NB4 (cell line): ENCODE measurements at regions not wholly inside any gene's neighbourhood (a gene's known extent, or its start where the extent isn't known, plus 50 kb on each side); places are given as distances from the start of the nearest gene placed in this dataset.

ENCODE experiments used
- DNase-seq: peaks from one replicate; pipeline ENCODE4 v3.0.0; 2010; ENCODE audit warnings: low read depth
- H3K4me3 ChIP-seq: one replicate; pipeline ENCODE4 v1.5.1; 2011; ENCODE audit warnings: mild to moderate bottlenecking, low read depth, low read length, moderate library complexity
- MYC ChIP-seq: IDR thresholded peaks from 2 replicates; pipeline ENCODE4 v1.6.1; 2011; ENCODE audit warnings: low read depth, low read length
- POLR2A ChIP-seq: IDR thresholded peaks from 2 replicates; pipeline ENCODE4 v1.6.1; 2011; ENCODE audit warnings: mild to moderate bottlenecking; ENCODE audit not compliant: insufficient read length; ENCODE audit errors: extremely low read depth
- TF ChIP-seq, protein P1 (sequence below): IDR thresholded peaks from 2 replicates; pipeline ENCODE4 v1.6.1; 2011; ENCODE audit warnings: low read depth, low read length
- TF ChIP-seq, protein P2 (sequence below): IDR thresholded peaks from one replicate; pipeline ENCODE4 v1.5.1; 2012; ENCODE audit warnings: low read depth, low read length

DNA sequence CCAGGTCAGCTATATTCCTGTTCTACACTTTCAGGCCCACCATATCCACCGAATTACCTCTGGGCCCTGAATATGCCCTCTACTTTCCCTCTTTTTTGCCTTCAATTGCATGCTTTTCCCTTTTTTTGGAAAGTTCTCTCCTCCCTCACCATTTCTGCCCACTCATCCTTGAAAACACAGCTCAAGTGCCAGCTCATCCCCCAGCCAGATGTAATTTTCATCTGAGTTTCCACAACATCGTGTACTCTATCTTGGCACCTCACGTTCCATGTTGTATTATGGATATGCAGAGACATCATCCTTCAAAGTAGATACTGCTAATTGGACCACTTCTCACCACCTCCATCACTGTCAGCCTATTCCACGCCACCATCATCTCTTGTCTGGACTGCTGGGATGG is 129.8 kb upstream of the HSD17B12 start:
- TF ChIP-seq POLR2A, result no peak
- TF ChIP-seq MYC, result no peak
- TF ChIP-seq, protein P1, sequence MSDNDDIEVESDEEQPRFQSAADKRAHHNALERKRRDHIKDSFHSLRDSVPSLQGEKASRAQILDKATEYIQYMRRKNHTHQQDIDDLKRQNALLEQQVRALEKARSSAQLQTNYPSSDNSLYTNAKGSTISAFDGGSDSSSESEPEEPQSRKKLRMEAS, result no peak
- TF ChIP-seq, protein P2, sequence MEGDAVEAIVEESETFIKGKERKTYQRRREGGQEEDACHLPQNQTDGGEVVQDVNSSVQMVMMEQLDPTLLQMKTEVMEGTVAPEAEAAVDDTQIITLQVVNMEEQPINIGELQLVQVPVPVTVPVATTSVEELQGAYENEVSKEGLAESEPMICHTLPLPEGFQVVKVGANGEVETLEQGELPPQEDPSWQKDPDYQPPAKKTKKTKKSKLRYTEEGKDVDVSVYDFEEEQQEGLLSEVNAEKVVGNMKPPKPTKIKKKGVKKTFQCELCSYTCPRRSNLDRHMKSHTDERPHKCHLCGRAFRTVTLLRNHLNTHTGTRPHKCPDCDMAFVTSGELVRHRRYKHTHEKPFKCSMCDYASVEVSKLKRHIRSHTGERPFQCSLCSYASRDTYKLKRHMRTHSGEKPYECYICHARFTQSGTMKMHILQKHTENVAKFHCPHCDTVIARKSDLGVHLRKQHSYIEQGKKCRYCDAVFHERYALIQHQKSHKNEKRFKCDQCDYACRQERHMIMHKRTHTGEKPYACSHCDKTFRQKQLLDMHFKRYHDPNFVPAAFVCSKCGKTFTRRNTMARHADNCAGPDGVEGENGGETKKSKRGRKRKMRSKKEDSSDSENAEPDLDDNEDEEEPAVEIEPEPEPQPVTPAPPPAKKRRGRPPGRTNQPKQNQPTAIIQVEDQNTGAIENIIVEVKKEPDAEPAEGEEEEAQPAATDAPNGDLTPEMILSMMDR, result no peak
- no peak for DNase-seq
- no peak overlapping the region for H3K4me3 ChIP-seq

DNA sequence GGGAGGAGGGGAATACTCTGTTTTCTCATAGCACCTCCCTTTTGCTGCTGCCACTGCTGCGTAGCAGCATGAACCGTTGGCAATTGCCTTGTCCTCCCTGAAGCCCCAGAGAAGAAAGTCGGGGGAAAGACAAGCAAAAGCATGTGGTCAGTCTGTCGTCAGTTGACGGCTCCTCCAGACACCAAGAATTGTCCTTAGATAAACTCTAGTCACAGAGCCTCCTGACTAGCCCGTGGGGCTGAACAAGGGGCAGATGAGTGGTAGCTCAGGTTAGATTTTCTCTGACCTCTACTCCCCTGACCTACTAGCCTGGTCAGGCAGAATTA is 126.4 kb upstream of the HSD17B12 start:
- H3K4me3 ChIP-seq, result no peak overlapping the region
- no peak for DNase-seq
- TF ChIP-seq POLR2A, result no peak
- no peak for TF ChIP-seq MYC
- TF ChIP-seq, protein P2, result no peak
- TF ChIP-seq, protein P1, result no peak

DNA sequence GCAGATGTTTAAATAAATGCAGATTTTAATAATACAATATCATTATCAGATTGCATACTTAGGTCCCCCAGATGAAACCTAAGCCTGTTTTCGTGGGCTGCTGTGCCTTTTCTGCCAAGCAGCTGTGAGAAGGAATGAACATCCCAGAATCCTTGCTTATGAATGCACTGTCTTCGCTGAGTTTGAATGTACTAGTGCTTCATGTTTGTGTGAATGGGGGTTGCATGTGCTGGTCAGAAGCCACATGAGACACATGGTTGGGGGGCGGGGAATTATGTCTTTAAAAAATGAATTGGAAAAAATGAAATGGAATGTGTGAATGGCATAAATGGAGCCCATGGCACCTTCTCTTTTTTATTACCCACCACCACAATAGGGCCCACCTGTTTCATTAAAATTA is 125.4 kb upstream of the HSD17B12 start:
- no peak for DNase-seq
- no peak overlapping the region for H3K4me3 ChIP-seq
- TF ChIP-seq, protein P1, result no peak
- TF ChIP-seq POLR2A, result no peak
- no peak for TF ChIP-seq MYC
- TF ChIP-seq, protein P2, result no peak

DNA sequence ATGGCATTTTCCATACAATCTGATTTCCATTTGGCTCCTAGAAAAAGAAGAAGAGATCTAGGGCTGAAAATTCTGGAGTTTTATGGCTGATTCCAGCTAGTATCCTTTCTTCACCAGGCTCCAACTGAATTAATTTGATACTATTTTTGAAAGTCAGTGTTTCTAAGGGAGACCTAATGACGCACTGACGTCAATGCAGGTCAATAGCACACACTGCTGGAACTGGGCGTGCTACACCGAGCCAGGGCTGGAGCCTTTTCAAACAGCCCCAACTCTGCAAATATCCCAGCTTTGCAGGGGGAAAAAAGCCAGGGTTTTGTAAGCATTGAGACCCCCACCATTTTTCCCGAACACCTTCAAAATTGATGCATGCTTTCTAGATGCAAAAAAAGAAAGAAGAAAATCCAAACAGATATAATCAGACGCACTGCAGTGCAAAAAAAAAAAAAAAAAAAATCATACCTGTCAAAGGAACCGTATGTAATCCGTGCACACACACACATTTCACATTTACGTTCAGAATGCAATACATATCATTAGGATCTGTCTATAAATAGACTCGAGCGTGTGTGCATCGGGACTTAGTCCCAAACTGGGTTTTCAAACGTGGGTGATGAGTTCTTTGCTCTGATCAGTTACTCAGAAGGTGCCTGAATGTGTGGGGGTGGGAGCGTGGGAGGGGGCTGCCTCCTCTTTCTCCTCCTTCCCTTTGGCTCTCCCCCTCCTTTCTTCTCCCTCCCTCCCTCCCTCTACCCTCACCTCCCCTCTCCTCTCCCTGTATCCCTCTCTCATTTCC is 124.5 kb upstream of the HSD17B12 start:
- no peak for DNase-seq
- TF ChIP-seq MYC (no peak), POLR2A (no peak)
- TF ChIP-seq, protein P2, result no peak
- TF ChIP-seq, protein P1, result no peak

DNA sequence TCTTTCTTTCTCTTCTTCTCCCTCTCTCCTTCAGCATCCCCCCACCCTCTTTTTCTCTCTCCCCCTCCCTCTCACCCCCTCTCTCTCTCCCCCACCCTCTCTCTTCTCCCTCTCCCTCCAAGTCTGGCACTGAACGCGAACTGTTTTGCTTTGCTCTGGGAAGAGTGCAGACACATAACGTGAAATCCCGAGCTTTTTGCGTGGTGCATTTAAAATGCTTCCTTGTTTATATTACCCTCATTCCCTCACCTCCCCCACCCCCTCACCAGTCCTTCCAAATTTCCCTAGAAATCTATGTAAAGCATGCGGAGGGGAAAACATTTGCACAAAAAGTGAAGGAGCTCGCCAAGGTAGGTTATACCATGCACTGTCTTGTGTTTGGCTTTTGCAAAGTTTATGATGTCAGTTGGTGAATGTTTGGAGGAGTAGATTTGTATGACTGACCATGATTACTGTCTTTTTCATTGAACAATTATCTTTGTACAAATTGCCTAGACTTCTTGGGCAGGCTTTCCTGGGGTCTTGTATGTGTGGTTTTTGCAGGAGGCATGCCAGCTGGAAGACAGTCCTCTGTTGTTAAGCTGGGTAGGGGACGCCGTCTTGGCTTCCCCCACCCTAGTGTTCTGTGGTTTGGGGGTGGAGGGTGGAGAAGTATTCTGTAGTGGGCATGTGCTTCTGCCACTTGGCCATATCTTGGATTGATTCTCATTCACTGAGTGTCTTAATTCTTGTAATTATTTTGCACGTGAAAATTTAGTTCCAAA is 123.7 kb upstream of the HSD17B12 start:
- H3K4me3 ChIP-seq, result no peak overlapping the region
- no peak for DNase-seq
- TF ChIP-seq POLR2A, result no peak
- TF ChIP-seq, protein P1, result no peak
- TF ChIP-seq, protein P2, result no peak
- TF ChIP-seq MYC, result no peak

More for the DNA sequence above, 124.5 kb upstream of the HSD17B12 start:
- H3K4me3 ChIP-seq, result no peak overlapping the region
